HCT116 (cell line): ENCODE measurements at regions not wholly inside any gene's neighbourhood (a gene's known extent, or its start where the extent isn't known, plus 50 kb on each side); places are given as distances from the start of the nearest gene placed in this dataset.

Experiments used
- ATAC-seq: fragments of 200-7000 bp; cut with Tn5 transposase; 2 replicates; pipeline ENCODE4 v1.9.1; 2020; ENCODE audit warnings: mild to moderate bottlenecking, moderate library complexity
- BruUV-seq: library from RNA; stranded (reverse); fragments of 400-500 nt; replicated peaks from 2 replicates; lab custom pipeline; 2021; lab: Mats Ljungman, UMichigan
- CTCF ChIA-PET: fragments of 300-600 bp; sonication (Branson Sonifier 250); formaldehyde crosslinking; loops from one replicate; lab custom pipeline; 2021; ENCODE audit warnings: antibody characterized with exemption; lab: Charles Lee
- POLR2A ChIA-PET: fragments of 300-600, 350-600 bp; sonication (Branson Sonifier 250); formaldehyde crosslinking; loops from one replicate; lab custom pipeline; 2021; ENCODE audit warnings: antibody characterized with exemption; lab: Charles Lee
- RAD21 ChIA-PET, 2 experiments: fragments of 300-600 bp; sonication (Branson Sonifier 250); formaldehyde crosslinking; loops; one replicate each; lab custom pipeline; 2023; ENCODE audit warnings: low total read pairs in 2 of 2; ENCODE audit not compliant: uncharacterized antibody in 2 of 2, unreplicated experiment in 2 of 2, low non-redundant PET in 1 of 2; lab: Charles Lee
- DNase-seq: peaks from one replicate; pipeline ENCODE4 v3.0.0-alpha.2; 2010; ENCODE audit warnings: low read depth, low spot score
- H2AFZ ChIP-seq: fragments of 200-600 bp; shearing (Covaris generic), sonication (generic); 2 replicates; pipeline ENCODE4 v1.6.1; 2017; ENCODE audit warnings: low read depth, mixed run types, mixed read lengths, antibody characterized with exemption, low read length; ENCODE audit not compliant: poor library complexity, severe bottlenecking
- H3K27ac ChIP-seq: 2 replicates; pipeline ENCODE4 v1.5.1; 2012; ENCODE audit warnings: low read depth, low read length
- H3K27me3 ChIP-seq: fragments of 200-600 bp; sonication (generic); 2 replicates; pipeline ENCODE4 v1.6.1; 2016; ENCODE audit warnings: mixed run types, low read length, mixed read lengths; ENCODE audit not compliant: insufficient read depth
- H3K36me3 ChIP-seq, 2 experiments: fragments of 200-500 bp in 1 of 2; fragments of 200-600 bp in 1 of 2; sonication (Bioruptor generic) in 1 of 2; sonication (generic) in 1 of 2; 2 replicates each; pipeline versions ENCODE4 v1.5.1 to v1.6.1; 2014 to 2016; ENCODE audit warnings: low read length in 2 of 2, inconsistent platforms in 1 of 2, mixed read lengths in 1 of 2, mixed run types in 1 of 2; ENCODE audit not compliant: insufficient read depth in 2 of 2, control insufficient read depth in 1 of 2
- H3K4me1 ChIP-seq, 2 experiments: fragments of 200-600 bp in 1 of 2; sonication (generic) in 1 of 2; 2 replicates each; pipeline versions ENCODE4 v1.5.1 to v1.6.1; 2012 to 2017; ENCODE audit warnings: low read length in 2 of 2, inconsistent platforms in 1 of 2, mild to moderate bottlenecking in 1 of 2, mixed read lengths in 1 of 2, mixed run types in 1 of 2, moderate library complexity in 1 of 2; ENCODE audit not compliant: insufficient read depth in 2 of 2, control insufficient read depth in 1 of 2
- H3K4me2 ChIP-seq: fragments of 200-600 bp; sonication (generic); 2 replicates; pipeline ENCODE4 v1.6.1; 2017; ENCODE audit warnings: mixed run types, low read length, mixed read lengths
- H3K4me3 ChIP-seq, 2 experiments: fragments of 200-600 bp in 1 of 2; sonication (generic) in 1 of 2; replicated peaks in 1 of 2; 2 replicates each; pipeline ENCODE4 v1.5.1; 2011 to 2016; ENCODE audit warnings: low read length in 2 of 2, control low read depth in 1 of 2, low read depth in 1 of 2, mild to moderate bottlenecking in 1 of 2, mixed read lengths in 1 of 2, mixed run types in 1 of 2
- H3K79me2 ChIP-seq: fragments of 200-600 bp; sonication (generic); 2 replicates; pipeline ENCODE4 v1.6.1; 2017; ENCODE audit warnings: mild to moderate bottlenecking, mixed run types, low read length, moderate library complexity, mixed read lengths; ENCODE audit not compliant: insufficient read depth
- H3K9ac ChIP-seq: fragments of 200-600 bp; sonication (generic); 2 replicates; pipeline ENCODE4 v1.6.1; 2016; ENCODE audit warnings: low read length, mixed read lengths
- H3K9me2 ChIP-seq: fragments of 200-600 bp; sonication (generic), shearing (Covaris generic); 2 replicates; pipeline ENCODE4 v1.6.1; 2017; ENCODE audit warnings: mixed run types, mild to moderate bottlenecking, moderate library complexity; ENCODE audit not compliant: insufficient read depth
- H3K9me3 ChIP-seq, 2 experiments: fragments of 200-500 bp in 1 of 2; fragments of 200-600 bp in 1 of 2; sonication (Bioruptor generic) in 1 of 2; sonication (generic) in 1 of 2; 2 replicates each; pipeline ENCODE4 v1.6.1; 2014 to 2017; ENCODE audit warnings: low read length in 2 of 2, mixed read lengths in 2 of 2, inconsistent platforms in 1 of 2, low read depth in 1 of 2, mild to moderate bottlenecking in 1 of 2, mixed run types in 1 of 2, moderate library complexity in 1 of 2; ENCODE audit not compliant: control insufficient read depth in 1 of 2, insufficient read depth in 1 of 2
- H4K20me1 ChIP-seq: fragments of 200-600 bp; sonication (generic), shearing (Covaris generic); 2 replicates; pipeline ENCODE4 v1.6.1; 2017; ENCODE audit warnings: mixed run types, mild to moderate bottlenecking, moderate library complexity; ENCODE audit not compliant: insufficient read depth
- CTCF ChIP-seq, 3 experiments: fragments of 200-600 bp in 1 of 3; sonication (generic) in 1 of 3; IDR thresholded peaks in 2 of 3; conservative IDR thresholded peaks in 1 of 3; 2 replicates each; pipeline ENCODE4 v1.5.1; 2012 to 2017; ENCODE audit warnings: low read depth in 2 of 3, low read length in 2 of 3, antibody characterized with exemption in 1 of 3, borderline replicate concordance in 1 of 3, control low read depth in 1 of 3, mild to moderate bottlenecking in 1 of 3, mixed read lengths in 1 of 3, mixed run types in 1 of 3, moderate library complexity in 1 of 3; ENCODE audit not compliant: insufficient read depth in 1 of 3
- EGR1 ChIP-seq: IDR thresholded peaks from 2 replicates; pipeline ENCODE4 v1.6.1; 2012; ENCODE audit warnings: low read depth
- EZH2phosphoT487 ChIP-seq: fragments of 200-600 bp; IDR thresholded peaks from 2 replicates; pipeline ENCODE4 v1.6.1; 2018; ENCODE audit warnings: antibody characterized with exemption, borderline replicate concordance
- FOSL1 ChIP-seq: IDR thresholded peaks from 2 replicates; pipeline ENCODE4 v1.6.1; 2012; ENCODE audit warnings: low read depth
- JUND ChIP-seq: IDR thresholded peaks from 2 replicates; pipeline ENCODE4 v1.6.1; 2012
- POLR2A ChIP-seq: IDR thresholded peaks from 2 replicates; pipeline ENCODE4 v1.7.0; 2011; ENCODE audit warnings: borderline replicate concordance; ENCODE audit not compliant: insufficient read depth, insufficient read length; ENCODE audit errors: extremely low read depth
- SIN3A ChIP-seq: IDR thresholded peaks from 2 replicates; pipeline ENCODE4 v1.6.1; 2012; ENCODE audit warnings: low read depth
- SP1 ChIP-seq: IDR thresholded peaks from 2 replicates; pipeline ENCODE4 v1.6.1; 2012; ENCODE audit warnings: low read depth
- SRF ChIP-seq: IDR thresholded peaks from 2 replicates; pipeline ENCODE4 v1.6.1; 2012; ENCODE audit warnings: low read depth
- YY1 ChIP-seq: IDR thresholded peaks from 2 replicates; pipeline ENCODE4 v1.6.1; 2011; ENCODE audit warnings: low read length, low read depth, moderate library complexity, mild to moderate bottlenecking; ENCODE audit not compliant: insufficient replicate concordance; ENCODE audit errors: extremely low read depth
- ZFX ChIP-seq: fragments of 450-650 bp; IDR thresholded peaks from 2 replicates; pipeline ENCODE4 v1.6.1; 2017
- ZNF274 ChIP-seq: fragments of 200-500 bp; sonication (Bioruptor generic); IDR thresholded peaks from 2 replicates; pipeline ENCODE4 v1.6.1; 2014; ENCODE audit warnings: mild to moderate bottlenecking, low read depth, low read length, inconsistent platforms
- intact Hi-C: fragments of 100-400 bp; cut with micrococcal nuclease; formaldehyde crosslinking; loops from 2 replicates; pipeline ENCODE4 v1.10.0; 2022

GRCh38 chr5:147966326-147966725, 60.0 kb upstream of the C5orf46 start:
- Histone ChIP-seq H3K27ac (no peak overlapping the region), H2AFZ (no peak overlapping the region), H3K36me3 (no peaks in the 10 kb centered on the region), H3K9me2 (no peaks in the 10 kb centered on the region)
- no peak for ATAC-seq
- TF ChIP-seq CTCF (IDR thresholded peaks at IDR 0.05 in 2 of 3, conservative IDR thresholded peaks at IDR 0.05 in 1 of 3; ENCODE audit: borderline replicate concordance in 1 of 3, insufficient read depth in 1 of 3, low read depth in 2 of 3, low read length in 2 of 3) = no peak
- TF ChIP-seq SIN3A = no peak
- TF ChIP-seq YY1 = no peak
- TF ChIP-seq FOSL1 = no peak
- TF ChIP-seq ZFX = no peak
- no peak for TF ChIP-seq SRF
- no peak for TF ChIP-seq SP1
- TF ChIP-seq POLR2A = no peak
- no peak for TF ChIP-seq EGR1
- TF ChIP-seq EZH2phosphoT487 = no peak
- TF ChIP-seq ZNF274 = no peak
- TF ChIP-seq JUND = no peak
- TF ChIP-seq, all 23 proteins: peak for 0
- no peak overlapping the region for H3K9ac ChIP-seq
- DNase-seq = no peak
- no peaks in the 10 kb centered on the region for H3K9me3 ChIP-seq
- BruUV-seq = no TSS peak
- ChIA-PET CTCF (no interaction called here), POLR2A (no interaction called here), RAD21 (no interaction called here)
- no peaks in the 10 kb centered on the region for H3K4me1 ChIP-seq
- no peak overlapping the region for H3K4me2 ChIP-seq
- no peaks in the 10 kb centered on the region for H3K27me3 ChIP-seq
- no peak overlapping the region for H3K4me3 ChIP-seq
- no peaks in the 10 kb centered on the region for H4K20me1 ChIP-seq
- intact Hi-C loops = no loop called here
- no peaks in the 10 kb centered on the region for H3K79me2 ChIP-seq
